Middle frontal gyrus (tissue), 1 donor: ENCODE measurements at regions not wholly inside any gene's neighbourhood (a gene's known extent, or its start where the extent isn't known, plus 50 kb on each side); places are given as distances from the start of the nearest gene placed in this dataset.

Experiments used
- DNase-seq: peaks from one replicate; pipeline ENCODE4 v3.0.0-alpha.2; 2015; ENCODE audit warnings: low spot score; ENCODE audit errors: extremely low spot score

- DNase-seq: no peak
Observed at GRCh38 chr4:38310446-38311043, 350.3 kb downstream of the PTTG2 start.

GRCh38 chr4:38311495-38312126 is 351.4 kb downstream of the PTTG2 start:
- DNase-seq: no peak

- DNase-seq: no peak
Observed at GRCh38 chr4:38313175-38313574, 350.8 kb upstream of the KLF3 start.

- no peak for DNase-seq
Observed at GRCh38 chr4:38313999-38314561, 349.9 kb upstream of the KLF3 start.

- no peak for DNase-seq
Observed at GRCh38 chr4:38314663-38315062, 349.3 kb upstream of the KLF3 start.

- DNase-seq: no peak
Observed at GRCh38 chr4:38315286-38315685, 348.7 kb upstream of the KLF3 start.

GRCh38 chr4:38316045-38316444 is 348.0 kb upstream of the KLF3 start:
- no peak for DNase-seq

GRCh38 chr4:38317041-38317674 is 346.8 kb upstream of the KLF3 start:
- DNase-seq: no peak

GRCh38 chr4:38318737-38319455 is 345.1 kb upstream of the KLF3 start:
- peak; percentile 54 for DNase-seq

GRCh38 chr4:38319456-38320342 is 344.3 kb upstream of the KLF3 start:
- peak; percentile 87 for DNase-seq

- DNase-seq: no peak
Observed at GRCh38 chr4:38320343-38320695, 343.7 kb upstream of the KLF3 start.

- no peak for DNase-seq
Observed at GRCh38 chr4:38320833-38321232, 343.2 kb upstream of the KLF3 start.

- DNase-seq: no peak
Observed at GRCh38 chr4:38322714-38323113, 341.3 kb upstream of the KLF3 start.

GRCh38 chr4:38323141-38323641 is 340.8 kb upstream of the KLF3 start:
- DNase-seq: no peak

GRCh38 chr4:38324861-38325628 is 339.0 kb upstream of the KLF3 start:
- DNase-seq: no peak

GRCh38 chr4:38325629-38325913 is 338.4 kb upstream of the KLF3 start:
- DNase-seq: no peak

- DNase-seq: no peak
Observed at GRCh38 chr4:38326499-38326898, 337.5 kb upstream of the KLF3 start.

GRCh38 chr4:38327174-38327573 is 336.8 kb upstream of the KLF3 start:
- no peak for DNase-seq

GRCh38 chr4:38328989-38329729 is 334.8 kb upstream of the KLF3 start:
- DNase-seq: no peak

- no peak for DNase-seq
Observed at GRCh38 chr4:38330321-38330720, 333.7 kb upstream of the KLF3 start.
